GM12874 (cell line): ENCODE measurements at regions not wholly inside any gene's neighbourhood (a gene's known extent, or its start where the extent isn't known, plus 50 kb on each side); places are given as distances from the start of the nearest gene placed in this dataset.

Experiments used
- TF ChIP-seq, protein P1 (sequence below): IDR thresholded peaks from 2 replicates; pipeline ENCODE4 v1.5.1; 2011; ENCODE audit warnings: low read depth, mild to moderate bottlenecking, control low read depth, low read length, moderate library complexity; ENCODE audit not compliant: insufficient read depth

DNA sequence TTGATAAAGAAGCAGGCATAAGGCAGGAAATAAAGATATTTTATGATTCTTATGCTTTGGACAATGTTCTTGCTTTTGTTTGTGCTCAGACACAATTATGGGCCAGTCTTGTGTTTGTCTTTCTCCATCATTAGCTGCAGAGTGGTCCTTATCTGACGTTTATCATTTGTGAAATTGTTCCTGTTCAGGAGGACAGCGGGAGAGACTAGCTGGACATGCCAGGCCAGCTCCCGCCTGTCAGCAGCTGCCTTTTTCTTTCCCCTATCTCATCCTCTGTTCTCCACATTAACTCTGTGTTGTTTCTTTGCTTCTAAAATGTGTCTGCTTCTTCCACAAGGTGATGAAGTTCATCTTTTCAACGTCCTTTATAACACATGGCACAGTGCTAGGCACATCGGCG is 333.5 kb downstream of the NPIPA8 start:
- TF ChIP-seq, protein P1, sequence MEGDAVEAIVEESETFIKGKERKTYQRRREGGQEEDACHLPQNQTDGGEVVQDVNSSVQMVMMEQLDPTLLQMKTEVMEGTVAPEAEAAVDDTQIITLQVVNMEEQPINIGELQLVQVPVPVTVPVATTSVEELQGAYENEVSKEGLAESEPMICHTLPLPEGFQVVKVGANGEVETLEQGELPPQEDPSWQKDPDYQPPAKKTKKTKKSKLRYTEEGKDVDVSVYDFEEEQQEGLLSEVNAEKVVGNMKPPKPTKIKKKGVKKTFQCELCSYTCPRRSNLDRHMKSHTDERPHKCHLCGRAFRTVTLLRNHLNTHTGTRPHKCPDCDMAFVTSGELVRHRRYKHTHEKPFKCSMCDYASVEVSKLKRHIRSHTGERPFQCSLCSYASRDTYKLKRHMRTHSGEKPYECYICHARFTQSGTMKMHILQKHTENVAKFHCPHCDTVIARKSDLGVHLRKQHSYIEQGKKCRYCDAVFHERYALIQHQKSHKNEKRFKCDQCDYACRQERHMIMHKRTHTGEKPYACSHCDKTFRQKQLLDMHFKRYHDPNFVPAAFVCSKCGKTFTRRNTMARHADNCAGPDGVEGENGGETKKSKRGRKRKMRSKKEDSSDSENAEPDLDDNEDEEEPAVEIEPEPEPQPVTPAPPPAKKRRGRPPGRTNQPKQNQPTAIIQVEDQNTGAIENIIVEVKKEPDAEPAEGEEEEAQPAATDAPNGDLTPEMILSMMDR: no peak

DNA sequence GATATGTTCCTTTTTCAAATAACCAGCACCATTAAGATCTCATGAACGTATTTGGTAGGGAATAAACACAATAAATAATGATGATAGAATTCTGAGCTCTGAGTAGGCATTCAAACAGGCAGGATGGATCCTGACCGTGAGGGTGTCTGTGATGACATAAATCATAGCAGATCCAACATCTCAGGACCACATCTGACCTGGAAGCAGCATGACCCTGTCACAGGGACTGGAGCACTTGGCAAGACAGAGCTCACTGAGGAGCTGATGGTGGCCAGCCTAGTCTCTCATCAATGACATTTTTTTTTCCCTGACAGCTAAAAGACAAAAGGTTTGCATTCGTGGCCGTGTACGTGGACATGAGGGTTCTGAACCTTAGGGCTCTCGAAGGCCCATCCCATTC is 337.5 kb downstream of the NPIPA8 start:
- TF ChIP-seq, protein P1: no peak

DNA sequence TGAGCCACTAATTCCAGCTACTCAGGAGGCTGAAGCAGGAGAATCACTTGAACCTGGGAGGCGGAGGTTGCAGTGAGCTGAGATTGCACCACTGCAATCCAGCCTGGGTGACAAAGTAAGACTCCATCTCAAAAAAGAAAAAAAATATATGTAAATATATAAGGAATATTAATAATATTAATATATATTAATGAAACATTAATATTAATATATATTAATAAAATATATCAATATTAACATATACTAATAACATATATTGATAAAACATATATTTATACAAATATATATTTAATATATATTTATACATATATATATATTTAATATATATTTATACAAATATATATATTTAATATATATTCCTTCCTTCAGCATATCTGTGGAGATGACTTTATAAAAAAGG is 338.0 kb downstream of the NPIPA8 start:
- TF ChIP-seq, protein P1: no peak

DNA sequence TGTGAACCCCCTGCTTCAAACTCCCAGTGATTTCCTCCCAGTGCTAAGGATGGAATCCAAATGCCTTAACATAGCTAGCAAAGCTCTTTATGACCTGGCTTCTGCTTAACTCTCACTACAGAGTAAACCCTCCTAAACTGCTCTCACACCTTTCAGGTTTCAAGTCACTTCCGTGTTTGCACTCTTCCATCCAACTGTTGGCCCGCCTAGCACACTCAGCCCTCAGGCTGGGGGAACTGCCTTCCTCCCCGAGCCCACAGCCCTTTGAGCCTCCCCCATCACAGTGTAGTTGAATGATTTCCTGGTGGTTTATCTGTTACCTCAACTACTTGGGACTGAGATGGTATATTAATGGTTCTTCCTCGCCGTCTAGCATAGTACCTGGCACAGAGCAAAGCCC is 342.5 kb downstream of the NPIPA8 start:
- TF ChIP-seq, protein P1: no peak

DNA sequence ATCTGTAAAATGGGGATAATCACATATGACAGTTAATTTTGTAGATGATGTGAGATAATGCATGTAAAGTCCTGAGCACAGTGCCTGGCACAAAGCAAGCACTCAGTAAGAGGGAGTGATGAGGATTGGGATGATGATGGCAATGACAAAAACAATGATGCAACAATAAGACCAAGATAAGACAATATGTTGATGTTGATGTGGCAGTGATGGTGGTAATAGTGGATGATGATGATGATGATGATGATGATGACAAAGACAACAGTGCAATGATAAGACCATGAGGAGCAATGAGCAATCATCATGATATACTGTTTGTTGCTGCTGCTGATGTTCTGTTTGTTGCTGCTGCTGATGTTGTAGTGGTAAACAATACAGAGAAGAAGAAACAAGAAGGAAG is 344.1 kb downstream of the NPIPA8 start:
- TF ChIP-seq, protein P1: no peak

DNA sequence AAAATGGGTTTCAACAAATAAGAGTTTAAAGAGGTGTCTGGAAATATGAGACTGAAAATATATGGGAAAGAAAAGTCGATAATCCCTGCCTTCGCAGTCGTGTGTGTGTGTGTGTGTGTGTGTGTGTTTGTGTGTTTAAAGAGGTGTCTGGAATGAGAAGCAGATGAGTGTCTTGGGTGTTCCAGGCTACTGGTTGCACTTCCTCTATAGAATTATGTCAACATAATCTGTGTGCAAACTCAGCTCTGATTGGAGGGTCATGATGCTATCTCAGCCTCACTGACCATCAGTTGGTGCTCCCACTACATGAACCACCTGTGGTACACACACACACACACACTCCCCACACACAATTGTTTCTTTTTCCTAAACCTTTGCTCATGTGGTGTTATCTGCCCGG is 347.3 kb downstream of the NPIPA8 start:
- TF ChIP-seq, protein P1: no peak

DNA sequence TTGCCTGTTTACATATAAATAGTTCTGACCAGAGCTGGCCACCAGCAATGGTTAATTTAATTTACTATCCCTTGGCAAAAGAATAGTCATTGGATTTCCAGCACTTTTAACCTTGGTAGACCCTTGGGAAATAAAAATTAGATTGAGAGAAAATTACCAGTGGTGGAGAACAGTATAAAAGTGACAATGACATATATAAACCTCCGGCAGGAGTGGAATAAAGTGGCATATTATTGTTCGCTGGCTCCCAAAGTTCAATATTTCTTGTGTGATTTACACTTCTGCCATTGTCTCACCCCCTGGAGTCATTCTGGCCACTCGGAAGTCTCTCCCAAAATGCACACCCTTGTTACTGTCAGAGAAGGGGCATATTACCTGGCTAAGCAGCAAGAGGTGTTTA is 347.7 kb downstream of the NPIPA8 start:
- TF ChIP-seq, protein P1: no peak

DNA sequence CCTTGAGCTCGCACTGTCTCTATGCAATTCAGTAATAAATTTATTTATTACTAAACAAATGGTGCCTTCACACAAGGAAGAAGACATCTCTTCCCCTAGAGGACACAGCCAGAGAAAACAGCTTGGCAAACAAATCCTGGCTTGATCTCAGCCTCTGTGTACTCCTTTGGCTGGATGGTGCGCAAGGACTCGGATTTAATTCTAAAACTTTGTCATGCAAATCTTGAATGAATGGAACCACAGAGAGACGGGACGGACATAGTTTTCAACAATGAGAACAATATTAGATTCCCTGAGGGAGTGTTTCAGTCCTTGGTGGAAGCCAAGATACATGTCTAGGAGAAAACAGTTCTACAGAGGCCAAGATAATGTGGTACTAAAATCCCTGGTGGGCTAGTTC is 349.5 kb downstream of the NPIPA8 start:
- TF ChIP-seq, protein P1: no peak
